Activated CD4-positive, alpha-beta T cell treated with anti-CD3 and anti-CD28 coated beads for 36 hours (primary cell): ENCODE measurements at regions not wholly inside any gene's neighbourhood (a gene's known extent, or its start where the extent isn't known, plus 50 kb on each side); places are given as distances from the start of the nearest gene placed in this dataset.

Experiments used
- ATAC-seq: fragments of 200-7000 bp; cut with Tn5 transposase; one replicate; pipeline ENCODE4 v1.10.0; 2021; ENCODE audit warnings: mild to moderate bottlenecking, moderate library complexity
- CTCF ChIA-PET: fragments of 350-600 bp; sonication (Branson Sonifier 250); formaldehyde crosslinking; loops from one replicate; lab custom pipeline; 2021; ENCODE audit warnings: antibody characterized with exemption; lab: Charles Lee
- POLR2A ChIA-PET: fragments of 350-600 bp; sonication (Branson Sonifier 250); formaldehyde crosslinking; loops from one replicate; lab custom pipeline; 2021; ENCODE audit warnings: antibody characterized with exemption, inconsistent platforms; lab: Charles Lee
- DNase-seq: peaks from one replicate; pipeline ENCODE4 v3.0.0-alpha.2; 2020
- H3K27ac Mint-ChIP-seq: one replicate; pipeline ENCODE4 v1.8.0; 2021; ENCODE audit warnings: mixed read lengths
- H3K27me3 Mint-ChIP-seq: one replicate; pipeline ENCODE4 v1.8.0; 2021; ENCODE audit warnings: mixed read lengths
- H3K36me3 Mint-ChIP-seq: one replicate; pipeline ENCODE4 v1.8.0; 2021; ENCODE audit warnings: low read depth, mixed read lengths
- H3K4me1 Mint-ChIP-seq: one replicate; pipeline ENCODE4 v1.8.0; 2021; ENCODE audit warnings: mixed read lengths
- H3K4me3 Mint-ChIP-seq: one replicate; pipeline ENCODE4 v1.8.0; 2021; ENCODE audit warnings: mild to moderate bottlenecking, moderate library complexity, mixed read lengths
- H3K9me3 Mint-ChIP-seq: one replicate; pipeline ENCODE4 v1.8.0; 2021; ENCODE audit warnings: low read depth, mixed read lengths
- intact Hi-C, 2 experiments: fragments of 100-400 bp; cut with DNase I in 1 of 2; cut with micrococcal nuclease in 1 of 2; formaldehyde crosslinking; loops; one replicate each; pipeline versions ENCODE4 v1.14.2 to v1.15.1; 2022 to 2024; cut with DNase I, micrococcal nuclease

GRCh38 chr1:203573730-203574129, 52.9 kb upstream of the ATP2B4 start:
- ATAC-seq (no peak), DNase-seq (no peak)
- POLR2A ChIA-PET: no interaction called here
- H3K4me3 Mint-ChIP-seq: no peak overlapping the region
- no peaks in the 10 kb centered on the region for H3K4me1 Mint-ChIP-seq
- intact Hi-C loops: no loop called here
- H3K27ac Mint-ChIP-seq: no peak overlapping the region
- no peaks in the 10 kb centered on the region for H3K27me3 Mint-ChIP-seq
- CTCF ChIA-PET: interaction anchor here (1.0 kb wide), 1 partner anchor 83 kb away, joined by 3 read pairs; no protein-coding TSS in a partner anchor
- no peaks in the 10 kb centered on the region for H3K9me3 Mint-ChIP-seq
- H3K36me3 Mint-ChIP-seq: no peaks in the 10 kb centered on the region
